COLO668 (cell line): ENCODE measurements at regions not wholly inside any gene's neighbourhood (a gene's known extent, or its start where the extent isn't known, plus 50 kb on each side); places are given as distances from the start of the nearest gene placed in this dataset.
"Not testable (repeated sequence)": the region's sequence is repeated elsewhere in the genome, so short reads cannot be mapped to it uniquely, and the experiment has no call there.

Experiments used
- DNase-seq: peaks from one replicate; lab custom pipeline; 2025; ENCODE audit not compliant: unreplicated experiment; lab: John Stamatoyannopoulos, UW

DNA sequence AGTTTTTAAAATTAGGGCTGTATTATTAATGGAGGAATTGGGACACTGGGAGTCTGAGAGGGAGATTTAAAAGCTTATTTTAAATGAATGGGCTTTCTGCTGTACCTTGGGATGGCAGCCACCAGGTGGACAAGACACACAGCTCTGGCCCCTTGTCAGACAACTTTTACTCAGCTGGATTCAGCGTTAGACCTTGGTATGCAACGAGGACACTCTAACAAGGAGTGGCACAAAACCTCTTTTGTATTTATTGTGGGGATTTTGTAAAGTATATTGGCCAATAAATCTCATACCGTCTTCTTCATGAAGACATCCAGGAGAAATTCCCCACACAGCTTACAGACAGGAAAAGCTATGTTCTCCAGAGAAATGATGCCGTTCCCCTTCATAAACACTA lies 105.7 kb downstream of the LCA5 start:
- DNase-seq: no peak

DNA sequence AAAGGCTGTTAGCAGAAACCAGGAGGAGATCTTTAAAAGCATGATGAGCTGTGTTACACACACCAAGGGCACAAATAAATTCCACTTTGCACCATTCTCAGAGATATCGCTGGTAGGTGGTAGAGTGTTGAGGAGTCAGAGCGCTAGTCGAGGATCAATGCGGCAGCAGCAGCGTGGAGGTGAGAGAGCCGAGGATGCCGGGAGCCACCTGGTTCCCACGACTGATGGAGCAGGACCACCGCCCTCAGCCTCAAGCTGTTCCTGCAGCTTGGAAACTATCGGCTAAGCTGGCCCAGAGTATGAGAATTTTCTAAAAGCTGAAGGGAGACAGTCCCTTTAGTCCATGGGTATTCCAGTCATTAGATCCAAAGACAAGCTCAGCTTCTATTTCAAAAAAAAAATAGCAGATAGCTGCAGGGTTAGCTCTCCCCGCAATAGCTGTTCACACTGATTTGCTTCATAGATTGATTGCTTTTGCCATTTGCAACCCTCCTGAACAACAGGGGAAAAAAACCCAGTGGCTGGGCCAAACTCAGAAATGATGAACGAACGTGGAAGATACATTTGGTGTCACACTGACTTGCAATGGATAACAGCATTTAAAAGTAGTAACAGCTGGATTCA lies 106.2 kb downstream of the LCA5 start:
- no peak for DNase-seq

DNA sequence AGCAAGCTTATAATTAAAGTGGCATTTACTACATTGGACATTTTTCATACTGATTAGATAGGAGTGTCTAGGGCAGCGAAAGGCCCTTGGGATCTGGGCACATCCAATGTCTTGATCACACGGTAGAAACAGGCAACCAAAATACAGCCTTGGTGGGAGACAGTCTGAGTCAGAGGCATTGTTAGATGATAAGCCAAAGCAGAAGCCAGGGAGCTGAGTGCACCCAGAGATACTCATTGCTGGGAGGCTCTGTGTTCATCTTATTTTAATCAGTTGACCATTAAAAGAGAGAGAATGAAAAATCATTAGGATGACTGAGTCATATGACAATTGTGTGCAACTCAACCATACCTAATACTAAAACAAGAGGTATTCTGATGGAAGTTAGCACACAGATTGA lies 109.5 kb downstream of the LCA5 start:
- no peak for DNase-seq

DNA sequence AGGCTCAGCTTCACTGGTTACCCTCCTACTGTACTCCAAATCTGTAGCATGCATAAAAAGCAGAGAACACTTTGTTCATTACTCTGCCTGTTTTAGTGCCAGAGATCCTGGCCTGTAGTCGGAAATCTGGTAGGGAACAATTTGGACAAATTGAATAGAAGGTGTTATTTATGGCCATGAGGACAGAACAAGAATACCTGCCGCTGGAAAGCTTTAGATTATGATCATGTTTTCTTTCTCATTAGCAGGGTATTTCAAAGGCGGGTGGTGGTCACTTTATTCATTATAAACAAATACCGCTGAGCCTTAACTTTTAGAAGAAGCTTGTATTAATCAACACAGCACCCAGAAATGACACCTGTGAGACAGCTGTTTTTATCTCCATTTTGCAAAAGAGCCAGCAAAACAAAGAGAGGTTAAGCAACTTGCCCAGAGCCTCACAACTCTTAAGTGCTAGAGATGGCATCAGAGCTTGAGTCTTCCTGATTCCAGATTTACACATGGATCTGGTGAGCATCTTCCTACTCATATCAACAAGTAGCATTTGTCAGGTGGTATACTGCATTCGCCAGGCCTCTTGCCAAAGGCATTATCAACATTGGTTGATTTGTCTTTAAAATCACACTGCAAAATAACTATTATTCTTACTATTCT lies 110.5 kb downstream of the LCA5 start:
- no peak for DNase-seq

DNA sequence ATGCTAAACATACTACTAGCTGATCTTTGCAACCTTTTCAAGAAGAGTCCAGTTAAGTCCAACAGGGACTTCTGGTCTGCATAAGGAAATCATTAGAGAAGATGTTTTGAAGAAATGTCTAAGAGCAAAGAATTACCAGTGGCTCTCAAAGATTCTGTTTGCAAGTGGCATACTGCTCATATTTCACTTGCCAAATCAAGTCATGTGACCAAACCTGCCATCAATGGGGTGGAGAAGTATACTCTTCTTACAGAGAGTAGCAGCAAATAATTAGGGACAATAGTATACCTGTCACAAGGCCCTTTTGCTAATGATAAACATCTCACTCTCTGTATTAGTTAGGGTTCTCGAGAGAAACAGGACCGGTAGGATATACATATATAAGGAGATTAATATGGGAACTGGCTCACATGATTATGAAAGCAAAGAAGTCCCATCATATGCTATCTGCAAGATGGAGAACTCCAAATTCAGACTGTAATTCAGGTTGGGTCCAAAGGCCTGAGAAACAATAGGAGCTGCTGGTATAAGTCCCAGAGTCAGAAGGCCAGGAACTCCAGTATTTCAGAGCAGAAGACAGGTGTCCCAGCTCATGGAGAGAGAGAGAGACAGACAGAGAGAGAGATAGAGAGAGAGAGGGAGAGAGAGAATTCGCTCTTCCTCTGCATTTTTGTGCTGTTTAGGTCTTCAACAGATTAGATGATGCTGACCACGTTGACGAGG lies 111.5 kb downstream of the LCA5 start:
- DNase-seq: no peak

DNA sequence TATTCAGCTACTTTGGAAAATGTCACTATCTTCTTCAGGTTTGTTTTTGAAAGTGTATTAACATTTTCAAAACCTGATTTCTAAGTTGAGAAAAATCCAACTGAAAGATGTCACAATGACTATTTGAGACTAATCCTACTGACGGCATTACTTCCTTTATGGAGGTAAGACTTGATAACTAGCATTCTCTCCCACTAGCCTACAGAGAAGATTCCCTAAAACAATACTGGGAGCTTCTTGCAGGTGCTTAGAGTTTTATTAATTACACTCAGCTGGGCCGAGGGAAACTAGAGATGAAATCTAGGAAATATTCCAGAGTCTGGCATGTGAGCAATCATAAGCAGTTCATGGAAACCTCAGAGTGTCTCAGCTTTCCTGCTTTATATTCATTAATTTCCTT lies 114.0 kb downstream of the LCA5 start:
- DNase-seq: no peak

DNA sequence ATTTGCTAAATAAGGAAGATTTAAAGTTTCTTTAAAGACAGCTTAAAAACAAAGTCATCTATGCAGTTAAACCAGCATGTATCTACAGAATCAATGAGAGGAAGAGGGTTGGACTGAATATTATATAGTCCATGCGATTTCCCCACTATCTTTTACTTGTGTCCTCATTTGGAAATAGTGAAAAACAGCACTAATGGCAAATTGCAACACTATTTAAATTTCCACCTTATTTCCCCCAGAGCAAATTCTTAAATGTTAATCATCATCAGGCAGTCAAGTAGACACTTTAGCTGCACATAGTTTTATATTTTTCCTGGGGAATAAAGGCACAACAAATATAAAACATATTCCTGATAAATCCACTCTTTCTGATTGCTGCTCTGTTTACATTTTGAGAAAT lies 114.6 kb downstream of the LCA5 start:
- DNase-seq: no peak

DNA sequence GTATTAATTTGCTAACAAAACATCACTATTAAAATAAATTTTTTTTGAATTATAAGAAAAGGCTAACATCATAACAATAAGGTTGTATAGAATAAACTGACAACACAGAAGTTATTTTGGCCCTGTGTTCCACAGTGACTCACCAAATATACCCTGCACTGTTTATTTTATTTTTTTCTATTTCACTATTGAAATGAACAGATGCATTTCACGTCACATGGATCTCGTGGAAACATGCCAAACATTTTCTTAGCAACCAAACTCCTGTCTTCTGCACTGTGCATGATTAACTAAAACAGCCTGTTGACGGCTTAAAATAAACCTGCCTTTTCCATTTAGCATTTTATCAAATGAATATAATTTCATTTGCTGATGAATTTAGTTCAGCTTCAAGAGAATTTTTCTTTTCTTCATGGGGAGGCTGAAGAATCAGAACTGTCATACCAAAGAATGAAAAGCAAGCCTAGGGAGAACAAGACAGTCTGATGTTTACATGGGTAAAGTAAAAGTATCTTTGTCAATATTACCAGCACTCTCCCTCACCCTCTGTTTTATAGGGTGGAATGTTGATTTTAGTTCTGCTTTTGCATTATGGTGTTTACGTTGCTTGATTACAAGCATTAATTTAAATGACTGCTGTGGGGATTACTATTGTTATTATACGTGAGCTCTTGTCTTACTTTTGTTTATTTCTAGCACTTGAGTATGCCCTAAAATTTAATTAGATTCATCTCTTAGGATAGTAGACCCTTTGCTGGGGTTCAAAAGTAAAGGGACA lies 115.3 kb downstream of the LCA5 start:
- peak; percentile 42 for DNase-seq

DNA sequence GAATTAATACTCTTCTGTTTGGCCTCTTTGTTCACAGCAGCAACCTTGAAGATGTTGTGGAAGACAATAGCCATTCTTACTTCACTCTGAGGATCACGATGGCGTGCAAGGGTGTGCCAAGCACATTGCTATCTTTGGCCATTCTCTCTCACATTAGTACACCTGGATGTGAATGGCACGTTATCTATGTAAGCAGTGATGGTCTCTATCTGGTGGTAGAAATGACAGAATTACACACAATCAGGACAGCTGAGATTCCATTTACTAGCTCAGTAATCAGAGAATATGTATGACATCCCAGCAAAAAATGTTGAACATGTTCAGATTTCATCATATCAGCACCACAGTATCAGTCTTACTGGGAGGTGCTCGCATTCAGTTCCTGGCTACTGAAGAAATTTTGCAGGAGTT lies 116.2 kb downstream of the LCA5 start:
- no peak for DNase-seq

DNA sequence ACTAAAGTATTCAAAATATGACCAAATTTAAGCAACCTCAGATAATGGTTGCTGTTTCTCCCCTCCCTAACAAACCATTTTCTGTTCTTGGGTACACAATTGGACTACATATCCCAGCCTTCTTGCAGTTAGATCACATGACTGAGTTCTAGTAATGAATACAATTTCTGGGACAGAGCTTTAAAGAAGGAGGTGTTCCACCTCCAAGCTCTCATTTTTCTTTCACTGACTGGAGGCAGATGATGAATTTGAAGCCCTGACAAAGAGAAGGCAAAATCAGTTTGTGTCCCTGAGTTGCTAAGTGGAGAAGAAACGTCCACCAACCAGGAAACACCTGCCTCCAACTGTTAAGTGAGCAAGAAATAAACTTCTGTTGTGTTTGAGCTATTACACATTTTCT lies 117.2 kb downstream of the LCA5 start:
- DNase-seq: no peak

DNA sequence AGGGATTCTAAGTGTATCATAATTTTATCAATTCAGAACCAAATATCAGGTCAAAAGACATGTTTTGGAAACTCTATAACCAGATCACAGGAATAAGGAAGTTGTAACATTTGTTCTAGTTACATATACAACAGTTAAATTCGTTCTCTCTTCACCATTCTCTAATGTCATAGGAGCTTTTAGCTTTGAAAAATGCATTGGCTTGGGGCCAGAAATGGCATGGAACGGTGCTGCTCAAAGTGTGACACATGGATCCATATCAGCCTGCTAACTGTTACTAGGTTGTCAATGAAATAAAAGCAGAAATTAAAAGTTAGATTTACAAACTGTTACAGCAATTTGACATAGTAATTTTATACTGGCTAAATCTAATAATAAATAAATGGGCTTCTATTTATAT lies 120.3 kb downstream of the LCA5 start:
- DNase-seq: no peak

DNA sequence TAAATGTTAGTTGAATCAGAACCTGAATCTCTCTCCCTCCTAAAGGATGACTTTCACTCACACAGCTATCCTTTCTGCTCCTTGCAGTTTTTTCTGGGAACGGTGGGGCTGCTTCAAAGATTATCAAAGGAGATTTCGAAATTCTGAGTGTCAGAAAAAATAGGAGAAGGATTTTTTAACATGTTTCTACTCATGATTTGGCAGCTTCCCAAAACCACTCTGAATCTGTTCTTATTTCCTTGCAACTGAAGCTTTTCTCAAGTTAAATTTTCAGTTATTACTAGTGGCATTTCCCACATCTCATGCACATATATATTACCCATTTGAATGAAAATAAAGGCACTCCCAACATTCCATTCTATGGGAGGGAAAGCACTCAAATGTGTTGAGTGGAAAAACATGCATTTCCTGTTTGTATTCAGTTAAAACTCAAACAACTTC lies 123.6 kb downstream of the LCA5 start:
- DNase-seq: no peak

DNA sequence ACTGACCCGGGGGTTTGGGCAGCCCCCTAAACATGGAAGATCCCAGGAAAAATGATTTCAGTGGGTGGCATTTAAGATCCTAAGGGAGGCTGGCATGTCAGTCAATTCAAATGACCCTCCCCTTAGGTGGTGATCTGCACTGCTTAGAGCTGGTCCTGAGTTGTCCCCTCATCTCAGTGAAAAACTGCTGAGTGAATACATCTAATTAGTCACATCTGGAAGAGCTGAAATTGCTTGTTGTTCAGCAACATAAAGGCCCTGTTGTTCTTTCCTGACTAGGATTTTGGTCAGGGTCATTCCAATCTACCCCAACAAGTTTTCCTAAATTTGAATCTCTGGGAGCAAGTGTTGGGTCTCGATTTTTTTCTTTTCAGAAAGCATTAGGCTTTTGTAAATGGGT lies 126.4 kb downstream of the LCA5 start:
- no peak for DNase-seq

DNA sequence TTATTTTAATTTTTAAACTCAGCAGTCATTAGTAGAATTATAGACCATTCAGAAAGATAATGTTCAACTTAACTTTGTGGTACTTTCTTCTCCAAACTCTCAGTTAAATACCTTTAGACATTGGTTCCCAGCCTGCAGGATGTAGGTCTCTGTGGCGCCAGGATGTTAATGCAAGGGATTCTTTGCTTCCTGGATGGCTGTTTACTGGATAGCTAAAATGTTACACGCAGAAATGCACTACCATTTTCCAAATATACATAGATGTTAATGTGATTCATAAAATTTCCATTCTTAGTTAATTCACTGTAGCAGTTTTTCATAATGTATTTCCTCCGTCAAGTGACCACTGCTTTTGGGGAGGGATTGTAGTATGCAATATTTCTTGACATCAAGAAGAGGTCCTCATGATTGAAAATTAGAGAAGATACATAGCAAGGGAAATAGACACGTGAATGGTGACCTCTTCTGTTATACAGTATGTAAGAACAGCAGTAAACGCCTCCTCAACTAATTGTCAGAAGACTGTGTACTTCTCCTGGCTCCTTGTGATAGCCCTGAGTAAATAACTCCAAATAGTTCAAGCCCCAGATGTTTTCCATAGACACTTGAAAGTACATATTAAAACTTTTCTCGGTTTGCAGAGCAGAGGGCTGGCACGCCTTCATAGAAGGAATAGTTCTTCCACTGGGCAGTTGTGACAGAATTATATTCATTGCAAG lies 128.8 kb downstream of the LCA5 start:
- no peak for DNase-seq

DNA sequence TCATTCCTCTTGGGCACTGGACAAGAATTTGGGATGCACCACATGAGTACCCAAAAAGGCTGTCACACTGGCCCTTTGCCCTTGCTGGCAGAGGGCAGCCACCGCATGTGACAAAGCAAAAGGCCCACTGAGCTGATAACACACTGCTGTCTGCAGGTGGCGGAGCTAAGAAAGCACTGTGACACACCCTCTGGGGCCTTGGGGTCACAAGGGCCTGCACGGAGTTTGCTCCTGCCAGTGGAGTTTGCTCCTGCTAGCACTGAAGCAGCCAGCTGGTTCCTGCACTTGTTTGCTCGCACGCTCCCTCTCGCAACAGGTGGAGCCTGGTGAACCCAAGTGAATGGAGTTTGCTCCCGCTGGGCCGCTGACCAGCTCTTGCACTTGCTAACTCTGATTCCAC lies 132.6 kb downstream of the LCA5 start:
- DNase-seq: no peak

DNA sequence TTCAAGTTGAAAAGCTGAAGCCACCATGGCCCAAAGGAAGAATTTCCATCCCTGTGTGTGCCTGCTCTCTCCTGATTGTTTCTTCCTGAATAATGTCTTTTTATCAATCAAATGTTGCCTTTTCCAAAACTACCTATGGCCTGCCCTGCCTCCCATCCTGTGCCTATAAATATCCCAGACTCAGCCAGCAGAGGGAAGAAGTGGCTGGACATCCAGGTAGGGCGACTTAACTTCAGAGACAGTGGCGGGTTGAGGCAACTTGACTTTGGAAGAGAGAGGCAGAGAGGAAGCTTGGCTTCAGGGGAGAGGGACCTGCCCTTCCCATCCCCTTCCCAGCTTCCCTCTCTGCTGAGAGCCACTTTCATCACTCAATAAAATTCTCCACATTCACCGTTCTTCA lies 133.0 kb downstream of the LCA5 start:
- no peak for DNase-seq

DNA sequence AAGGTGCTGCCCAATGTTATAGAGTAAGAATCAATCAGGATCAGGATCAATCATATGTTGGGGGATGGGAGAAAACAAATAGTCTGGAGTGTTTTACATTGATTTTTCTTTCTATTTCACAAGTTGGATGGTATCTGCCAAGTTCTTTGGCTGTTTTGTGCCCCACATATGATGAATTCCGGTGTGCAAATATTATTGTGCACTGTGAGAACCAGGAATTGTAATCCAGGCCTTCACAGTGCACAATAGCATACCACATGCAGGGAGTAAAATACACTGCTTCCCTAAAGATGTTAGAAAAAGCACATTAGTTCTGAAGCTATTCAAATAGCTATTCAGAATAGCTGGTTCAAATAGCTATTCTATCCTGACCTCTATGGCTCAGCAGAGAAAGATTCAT lies 133.7 kb downstream of the LCA5 start:
- DNase-seq: no peak

DNA sequence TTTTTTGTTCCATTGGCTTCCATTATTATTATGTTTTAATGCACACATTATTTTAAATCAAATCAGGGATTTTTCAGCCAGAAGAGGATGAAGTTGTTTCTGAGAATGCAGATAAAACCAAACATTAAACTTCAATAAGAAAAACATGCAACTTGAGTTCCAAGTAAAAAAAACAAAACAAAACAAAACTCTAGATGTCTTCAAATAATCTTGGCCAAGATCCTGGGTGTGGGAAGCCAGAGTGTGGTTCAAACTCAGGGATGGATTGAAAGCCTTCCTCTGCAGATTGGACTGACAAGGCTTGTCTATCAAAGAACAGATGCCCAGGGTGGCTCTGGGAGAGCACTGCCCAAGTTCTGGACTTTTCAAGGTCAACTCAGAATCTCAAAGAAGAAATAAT lies 134.1 kb downstream of the LCA5 start:
- no peak for DNase-seq

DNA sequence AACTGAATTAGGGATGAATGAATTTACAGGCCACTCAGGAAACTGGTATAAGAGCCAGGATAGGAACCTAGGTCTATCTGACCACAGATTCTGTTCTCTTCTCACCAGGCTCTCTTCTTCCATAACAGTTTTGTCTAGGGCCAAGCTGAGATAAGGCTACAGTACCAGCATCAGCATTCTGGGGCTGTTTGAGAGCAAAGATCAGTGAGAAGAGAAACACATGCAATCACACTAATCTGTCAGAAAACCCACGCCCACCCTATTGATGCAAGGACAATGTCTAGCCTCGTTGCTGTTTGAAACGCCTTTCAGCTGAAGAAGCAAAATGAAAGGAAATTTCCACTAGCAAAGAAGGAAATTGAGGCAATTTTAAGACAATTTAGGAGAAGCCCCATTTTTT lies 137.7 kb downstream of the LCA5 start:
- DNase-seq: no peak

DNA sequence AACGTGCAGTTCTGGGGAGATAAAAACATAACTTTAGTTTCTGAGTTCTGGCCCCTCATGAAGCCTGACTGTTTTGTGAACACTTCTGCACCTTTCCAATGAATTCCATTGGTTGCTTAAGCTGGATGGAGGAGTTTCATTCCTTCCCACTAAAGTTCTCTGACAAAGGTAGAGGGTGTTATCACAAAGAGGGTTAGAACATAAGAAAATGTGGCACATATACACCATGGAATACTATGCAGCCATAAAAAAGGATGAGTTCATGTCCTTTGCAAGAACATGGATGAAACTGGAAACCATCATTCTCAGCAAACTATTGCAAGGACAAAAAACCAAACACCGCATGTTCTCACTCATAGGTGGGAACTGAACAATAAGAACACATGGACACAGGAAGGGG lies 138.6 kb downstream of the LCA5 start:
- DNase-seq: not testable (repeated sequence)

DNA sequence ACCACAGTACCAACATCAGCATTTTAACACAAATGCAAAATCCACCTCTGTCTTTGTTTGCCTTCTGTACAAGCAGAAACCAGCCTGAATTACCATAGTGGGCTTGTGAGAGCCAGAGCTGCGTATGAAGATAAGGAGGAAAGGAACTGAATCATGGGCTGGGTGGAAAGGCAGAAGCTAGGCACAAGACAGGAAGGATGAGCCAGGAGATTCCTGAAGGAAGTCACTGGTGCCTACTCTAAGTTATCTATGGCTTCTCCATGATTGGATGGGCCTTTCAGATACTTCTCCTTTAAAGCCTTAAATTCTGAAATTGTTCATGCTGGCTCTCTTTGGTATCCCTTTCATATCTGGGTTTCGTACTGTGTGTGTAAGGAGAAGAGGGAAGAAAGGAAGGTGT lies 140.6 kb downstream of the LCA5 start:
- DNase-seq: no peak
